NCI-H2227 treated with DMSO at 0.1 percent for 48 hours (cell line): ENCODE measurements at regions not wholly inside any gene's neighbourhood (a gene's known extent, or its start where the extent isn't known, plus 50 kb on each side); places are given as distances from the start of the nearest gene placed in this dataset.

Source experiments
- DNase-seq: peaks from one replicate; lab custom pipeline; 2025; lab: John Stamatoyannopoulos, UW

GRCh38 chr1:209428241-209428921 is 155.1 kb upstream of the CAMK1G start:
- DNase-seq: no peak

GRCh38 chr1:209429611-209430010 is 153.9 kb upstream of the CAMK1G start:
- no peak for DNase-seq

DNA sequence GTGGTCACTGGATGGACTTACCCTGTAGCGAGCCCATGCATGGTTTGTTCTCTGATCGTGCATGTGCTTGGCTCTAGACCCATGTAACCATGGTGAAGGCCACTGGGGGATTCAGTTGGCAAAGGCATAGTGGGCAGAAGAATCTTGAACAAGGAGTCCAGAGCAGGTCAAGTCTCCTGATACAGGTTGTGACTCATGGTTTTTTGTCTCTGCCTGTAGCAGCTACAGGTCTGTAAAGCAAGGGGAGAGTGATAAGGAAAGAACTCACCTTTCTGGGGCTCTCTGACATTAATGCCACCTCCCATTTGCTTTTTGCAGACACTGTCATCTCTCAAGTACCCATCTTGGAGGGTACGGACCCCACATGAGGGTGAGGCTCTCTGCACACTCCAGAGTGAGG is 153.4 kb upstream of the CAMK1G start:
- no peak for DNase-seq

DNA sequence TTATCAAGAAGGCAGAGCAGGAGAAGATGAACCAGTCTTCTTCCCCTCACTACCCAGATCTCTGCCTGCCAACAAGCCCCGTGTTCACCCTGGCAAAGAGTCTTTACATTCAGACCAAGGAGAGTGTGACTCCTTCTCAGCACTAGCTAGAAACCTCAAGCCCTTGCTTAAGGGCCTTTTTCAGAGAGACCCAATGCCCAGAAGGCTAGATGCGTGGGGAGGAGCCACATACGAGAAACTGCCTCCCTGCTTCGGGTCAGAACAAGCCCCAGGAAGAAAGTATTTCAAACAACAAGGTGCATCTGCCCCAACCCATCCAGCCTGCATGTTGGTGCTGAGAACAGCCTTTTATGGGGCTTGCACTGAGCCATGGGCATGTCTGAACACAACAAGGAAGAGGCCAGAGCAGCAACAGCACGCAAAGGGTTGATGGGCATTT is 152.7 kb upstream of the CAMK1G start:
- DNase-seq: no peak

- DNase-seq: no peak
These were observed 152.1 kb upstream of the CAMK1G start for GRCh38 chr1:209431402-209431801.

DNA sequence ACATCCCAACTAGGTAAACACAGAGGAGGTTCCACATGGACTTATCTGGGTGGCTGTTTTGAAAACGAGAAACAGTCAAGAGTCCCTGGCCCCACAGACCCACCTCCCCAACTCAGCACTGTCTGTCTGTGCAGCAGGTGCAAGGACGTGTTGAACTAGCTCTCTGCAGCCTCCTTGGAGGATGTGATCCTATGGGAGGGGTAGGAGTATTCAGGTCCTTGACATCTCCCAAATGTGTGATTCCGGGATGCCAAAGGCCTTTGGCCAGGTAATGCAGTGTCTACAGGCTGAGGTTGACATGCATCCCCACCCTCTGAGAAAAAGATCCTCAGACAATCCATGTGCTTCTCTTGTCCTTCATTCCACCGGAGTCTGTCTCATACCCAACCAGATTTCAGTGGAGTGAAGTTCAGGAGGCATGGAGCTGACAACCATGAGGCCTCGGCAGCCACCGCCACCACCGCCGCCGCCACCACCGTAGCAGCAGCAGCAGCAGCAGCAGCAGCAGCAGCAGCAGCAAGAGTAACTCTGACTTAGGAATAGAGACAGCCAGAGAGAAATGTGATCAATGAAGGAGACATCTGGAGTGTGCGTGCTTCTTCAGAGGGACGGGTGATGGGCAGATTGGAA is 151.6 kb upstream of the CAMK1G start:
- DNase-seq: no peak

DNA sequence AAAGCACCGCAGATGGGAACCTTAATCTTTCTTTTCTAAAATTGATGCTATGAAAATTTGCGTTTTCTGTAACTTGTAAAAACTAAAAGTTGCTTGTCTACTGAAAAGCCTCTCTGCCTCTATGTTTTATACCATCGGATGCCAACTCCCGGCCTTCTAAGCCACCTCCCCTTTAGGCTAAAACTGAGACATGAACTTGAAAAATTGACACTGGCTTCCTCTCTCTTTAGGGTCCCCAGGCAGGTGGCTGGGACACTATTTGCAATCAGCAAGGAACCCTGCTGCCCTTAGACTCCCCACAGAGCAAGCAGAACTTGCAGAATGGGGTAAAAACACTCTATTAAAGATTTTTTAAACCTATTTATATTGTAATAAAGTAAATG is 151.1 kb upstream of the CAMK1G start:
- DNase-seq: no peak

GRCh38 chr1:209433649-209434031 is 149.9 kb upstream of the CAMK1G start:
- no peak for DNase-seq

- DNase-seq: no peak
These were observed 149.4 kb upstream of the CAMK1G start for GRCh38 chr1:209434066-209434465.

DNA sequence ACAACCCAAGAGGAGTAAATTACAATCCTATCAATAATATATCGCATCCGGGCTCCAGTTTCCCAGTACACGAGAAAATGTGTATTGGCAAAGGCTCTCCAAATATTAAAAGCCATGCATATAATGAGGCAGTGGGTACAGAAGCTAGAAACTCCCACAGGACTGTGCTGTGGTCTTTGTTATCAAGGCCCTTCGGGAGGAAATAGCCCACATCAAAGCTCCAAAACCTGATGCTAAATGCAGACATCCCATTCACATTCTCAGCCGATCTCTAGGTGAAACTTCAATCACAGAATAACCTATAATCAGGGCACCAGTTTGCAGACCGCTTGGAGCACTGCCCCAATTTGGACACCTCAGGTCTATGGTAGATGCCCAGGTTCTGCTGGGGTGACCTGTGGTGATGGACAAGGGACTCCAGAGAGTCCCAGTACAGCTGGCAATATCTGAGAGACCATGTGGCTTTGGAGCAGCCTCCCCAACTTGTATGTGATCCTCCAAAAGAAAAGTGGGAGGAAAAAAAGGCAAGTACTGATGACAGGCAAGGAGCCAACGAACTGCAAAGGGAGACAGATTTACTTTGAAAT is 148.8 kb upstream of the CAMK1G start:
- DNase-seq: no peak

DNA sequence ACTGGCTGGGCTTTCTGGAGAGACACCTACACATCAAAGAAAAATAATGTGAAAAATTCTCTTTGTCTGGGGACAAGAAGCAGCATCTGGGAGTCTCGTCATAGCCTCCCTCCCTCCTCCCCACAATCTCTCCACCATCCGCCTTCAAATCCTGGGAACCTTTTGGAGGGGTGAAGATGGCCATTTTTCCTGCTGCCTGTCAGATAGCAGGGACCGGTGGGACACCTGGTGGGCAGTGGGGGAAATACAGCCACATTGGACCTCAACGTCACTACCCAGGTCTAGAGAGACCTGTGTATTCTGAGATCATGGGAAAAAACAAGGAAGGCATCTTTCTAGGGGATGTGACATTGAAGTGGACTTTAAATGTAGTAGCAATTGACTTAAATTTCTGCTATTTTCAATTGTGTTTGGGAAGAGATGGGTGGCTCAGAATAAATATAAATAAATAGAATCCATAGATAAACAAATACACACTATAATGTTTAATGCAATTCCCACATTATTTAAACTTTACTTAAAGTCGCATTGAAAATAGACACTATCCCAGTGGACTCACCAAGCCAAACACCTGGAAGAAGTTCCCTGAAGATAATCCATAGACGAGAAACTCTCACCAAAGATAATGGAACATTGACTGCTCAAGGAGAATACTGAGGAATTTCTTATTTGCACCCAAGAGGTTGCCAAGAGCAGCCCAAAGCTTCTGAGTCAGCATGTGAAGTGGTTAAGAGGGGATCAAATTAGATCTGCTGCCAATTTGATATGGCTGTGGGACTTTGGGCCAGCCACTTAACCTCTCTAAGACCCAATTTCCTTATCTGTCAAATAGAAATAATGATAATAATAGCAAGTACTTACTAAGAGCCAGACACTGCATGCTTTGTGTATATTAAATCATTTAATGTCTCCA is 147.6 kb upstream of the CAMK1G start:
- DNase-seq: peak; percentile 84

DNA sequence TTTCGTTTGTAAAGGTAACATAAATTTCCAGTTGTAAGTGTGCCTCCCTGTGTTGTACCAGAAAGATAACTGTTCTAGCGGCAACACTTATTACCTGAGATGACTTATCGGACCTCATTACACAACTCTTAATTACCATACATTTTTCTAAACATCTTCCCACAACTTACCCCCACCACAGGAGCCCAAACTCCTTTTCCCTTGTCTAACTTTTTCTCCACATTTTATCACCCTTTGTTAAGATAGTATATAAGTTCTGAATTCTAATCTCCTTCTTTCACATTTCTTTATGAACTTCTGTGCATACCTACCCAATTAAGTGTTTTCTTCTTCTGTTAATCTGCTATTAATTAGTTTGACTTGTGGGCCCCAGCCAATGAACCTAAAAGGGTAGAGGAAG is 143.7 kb upstream of the CAMK1G start:
- DNase-seq: no peak

GRCh38 chr1:209443361-209443931 is 140.1 kb upstream of the CAMK1G start:
- DNase-seq: no peak

DNA sequence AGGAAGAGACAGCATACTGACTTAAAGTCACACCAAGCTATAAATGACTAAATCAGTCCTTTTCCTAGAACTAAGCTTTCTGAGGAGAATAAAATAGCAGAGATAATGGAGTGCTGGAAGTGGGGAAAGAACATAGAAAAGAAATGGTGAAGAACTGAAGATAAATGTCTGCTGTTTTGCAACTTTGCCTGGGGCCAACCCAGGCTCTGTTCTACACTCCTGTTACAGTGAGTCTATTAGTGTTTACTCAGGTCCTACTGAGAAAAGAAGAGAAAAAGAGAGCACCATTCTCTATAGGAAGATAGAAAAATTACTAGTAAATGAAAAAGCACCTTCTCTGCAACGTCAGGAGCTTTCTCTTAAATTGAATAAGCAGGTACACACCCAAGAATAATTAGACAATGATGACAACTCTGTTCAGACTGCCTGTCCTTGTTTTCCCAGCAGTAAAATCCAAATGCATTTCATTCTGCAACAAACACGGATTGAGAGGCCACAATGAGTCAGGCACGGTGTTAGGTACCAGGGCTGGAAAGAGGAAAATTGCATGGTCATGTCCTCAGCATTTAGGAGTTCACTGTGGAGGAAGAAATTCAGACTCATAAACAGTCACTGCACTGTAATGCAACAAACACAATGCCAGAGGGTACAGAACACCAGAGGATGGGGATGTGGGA is 139.4 kb upstream of the CAMK1G start:
- no peak for DNase-seq

- DNase-seq: no peak
These were observed 138.6 kb upstream of the CAMK1G start for GRCh38 chr1:209444961-209445360.

GRCh38 chr1:209445576-209445975 is 137.9 kb upstream of the CAMK1G start:
- no peak for DNase-seq

DNA sequence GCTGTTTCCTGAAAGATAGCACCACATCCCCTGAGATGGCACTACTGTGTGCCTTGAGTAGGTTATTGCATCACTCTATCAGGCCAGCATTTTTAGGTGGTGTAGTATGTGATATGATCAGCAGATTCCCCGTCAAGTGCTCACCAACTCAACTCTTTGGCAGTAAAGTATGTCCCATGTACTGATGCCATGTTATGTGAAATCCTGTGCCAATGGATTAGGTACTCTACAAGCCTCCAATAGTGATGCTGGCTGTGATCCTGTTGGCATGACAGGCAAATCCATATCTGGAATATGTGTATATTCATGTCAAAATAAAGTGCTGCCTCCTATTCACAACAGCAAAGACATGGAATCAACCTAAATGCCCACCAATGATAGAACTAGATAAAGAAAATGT is 137.2 kb upstream of the CAMK1G start:
- no peak for DNase-seq

- no peak for DNase-seq
These were observed 129.0 kb upstream of the CAMK1G start for GRCh38 chr1:209454340-209454994.

- DNase-seq: no peak
These were observed 128.4 kb upstream of the CAMK1G start for GRCh38 chr1:209455145-209455544.

- DNase-seq: no peak
These were observed 127.7 kb upstream of the CAMK1G start for GRCh38 chr1:209455661-209456358.
